ENCODE measurements at regions not wholly inside any gene's neighbourhood (a gene's known extent, or its start where the extent isn't known, plus 50 kb on each side); places are given as distances from the start of the nearest gene placed in this dataset.
A peak's percentile ranks its signal among the peaks of the same experiment; 100 is the strongest.
"Not testable (repeated sequence)": the region's sequence is repeated elsewhere in the genome, so short reads cannot be mapped to it uniquely, and the experiment has no call there.

- DNase-seq, result no peak
Observed at GRCh38 chr6:109252261-109253041, 129.8 kb downstream of the CD164 start.

- DNase-seq, result no peak
Observed at GRCh38 chr6:109251839-109252238, 130.4 kb downstream of the CD164 start.

- DNase-seq, result not testable (repeated sequence)
Observed at GRCh38 chr6:109250544-109251156, 131.6 kb downstream of the CD164 start.

- no peak for DNase-seq
Observed at GRCh38 chr6:109243863-109244825, 138.1 kb downstream of the CD164 start.

GRCh38 chr6:109242925-109243324 is 139.3 kb downstream of the CD164 start:
- DNase-seq, result peak; percentile 7

GRCh38 chr6:109242029-109242428 is 140.2 kb downstream of the CD164 start:
- DNase-seq, result no peak

- DNase-seq, result peak; percentile 87
Observed at GRCh38 chr6:109241199-109241598, 141.1 kb downstream of the CD164 start.

GRCh38 chr6:109240370-109241084 is 141.7 kb downstream of the CD164 start:
- peak; percentile 26 for DNase-seq

- DNase-seq, result no peak
Observed at GRCh38 chr6:109239651-109240321, 142.5 kb downstream of the CD164 start.

GRCh38 chr6:109239160-109239559 is 143.1 kb downstream of the CD164 start:
- no peak for DNase-seq

- no peak for DNase-seq
Observed at GRCh38 chr6:109238396-109238795, 143.1 kb downstream of the CEP57L1 start.

- DNase-seq, result no peak
Observed at GRCh38 chr6:109237986-109238329, 142.7 kb downstream of the CEP57L1 start.

GRCh38 chr6:109237077-109237985 is 142.0 kb downstream of the CEP57L1 start:
- peak; percentile 70 for DNase-seq

GRCh38 chr6:109236115-109237076 is 141.1 kb downstream of the CEP57L1 start:
- DNase-seq, result no peak

- no peak for DNase-seq
Observed at GRCh38 chr6:109235481-109236038, 140.3 kb downstream of the CEP57L1 start.

- no peak for DNase-seq
Observed at GRCh38 chr6:109230453-109230852, 135.1 kb downstream of the CEP57L1 start.

GRCh38 chr6:109229536-109229935 is 134.2 kb downstream of the CEP57L1 start:
- DNase-seq, result no peak

- DNase-seq, result no peak
Observed at GRCh38 chr6:109227646-109228045, 132.3 kb downstream of the CEP57L1 start.

- DNase-seq, result no peak
Observed at GRCh38 chr6:109226353-109226752, 131.0 kb downstream of the CEP57L1 start.
